Activated CD8-positive, alpha-beta memory T cell treated with anti-CD3 and anti-CD28 coated beads for 1 hour (primary cell): ENCODE measurements at regions not wholly inside any gene's neighbourhood (a gene's known extent, or its start where the extent isn't known, plus 50 kb on each side); places are given as distances from the start of the nearest gene placed in this dataset.
"Not testable (repeated sequence)": the region's sequence is repeated elsewhere in the genome, so short reads cannot be mapped to it uniquely, and the experiment has no call there.

Experiments
- DNase-seq, 2 donors: peaks; one replicate each; pipeline ENCODE4 v3.0.0-alpha.2; 2020; ENCODE audit warnings: low read depth in 1 of 2; ENCODE audit errors: extremely low read depth in 1 of 2

DNA sequence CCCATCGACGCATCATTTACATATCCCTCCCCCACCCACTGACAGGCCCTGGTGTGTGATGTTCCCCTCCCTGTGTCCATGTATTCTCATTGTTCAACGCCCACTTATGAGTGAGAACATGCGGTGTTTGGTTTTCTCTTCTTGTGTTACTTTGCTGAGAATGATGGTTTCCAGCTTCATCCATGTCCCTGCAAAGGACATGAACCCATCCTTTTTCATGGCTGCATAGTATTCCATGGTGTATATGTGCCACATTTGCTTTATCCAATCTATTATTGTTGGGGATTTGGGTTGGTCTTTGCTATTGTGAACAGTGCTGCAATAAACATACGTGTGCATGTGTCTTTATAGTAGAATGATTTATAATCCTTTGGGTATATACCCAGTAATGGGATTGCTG lies 243.3 kb downstream of the TTC6 start:
- not testable (repeated sequence) for DNase-seq

GRCh38 chr14:37841039-37841438 lies 245.6 kb downstream of the TTC6 start:
- DNase-seq: not testable (repeated sequence)

DNA sequence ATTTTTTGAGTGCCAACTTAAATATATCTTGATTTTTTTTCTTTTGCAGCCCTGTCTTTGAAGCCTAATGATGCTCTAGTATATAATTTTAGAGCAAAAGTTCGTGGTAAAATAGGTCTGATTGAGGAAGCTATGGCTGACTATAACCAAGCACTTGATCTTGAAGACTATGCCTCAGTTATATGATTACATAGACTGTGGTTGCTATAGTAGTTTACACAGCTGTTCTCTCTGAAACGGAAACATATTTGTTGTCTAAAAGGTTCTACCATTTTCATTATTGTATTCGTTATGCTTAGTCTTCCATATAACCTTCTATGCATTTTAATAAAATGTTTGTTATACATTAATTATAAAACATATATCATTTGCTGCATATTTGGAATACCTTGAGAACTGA lies 246.7 kb downstream of the TTC6 start:
- DNase-seq: no peak

DNA sequence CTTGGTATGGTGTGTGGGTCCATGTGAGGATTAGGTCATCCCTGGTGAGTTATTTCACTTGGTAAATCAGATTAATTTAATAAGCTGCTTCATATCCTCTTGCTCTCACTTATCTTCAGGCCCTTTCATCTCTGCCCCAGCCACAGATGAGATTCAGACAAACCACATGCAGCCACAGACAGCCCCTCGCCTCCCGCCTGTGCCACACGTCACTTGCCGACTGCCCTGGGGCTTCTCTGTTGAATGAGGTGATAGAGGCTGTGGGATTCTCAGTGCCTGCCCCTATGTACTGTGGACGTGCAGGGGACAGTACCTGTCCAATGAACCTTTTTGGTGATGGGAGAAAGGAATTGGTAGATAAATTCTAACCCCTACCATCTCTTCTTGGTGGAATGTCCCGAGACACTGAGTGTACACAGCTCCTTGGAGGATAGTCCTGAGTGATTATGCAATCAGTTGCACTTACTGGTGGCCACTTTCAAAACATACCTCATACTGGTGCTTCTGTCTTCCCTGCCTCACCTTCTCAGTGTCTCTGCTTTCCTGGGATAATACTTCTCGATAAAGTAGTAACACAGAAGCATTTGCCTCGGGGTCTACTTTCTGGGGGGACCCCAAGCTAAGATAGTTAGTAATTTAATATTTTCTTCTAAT lies 248.7 kb downstream of the TTC6 start:
- DNase-seq: no peak

GRCh38 chr14:37844614-37845013 lies 249.2 kb downstream of the TTC6 start:
- no peak for DNase-seq

DNA sequence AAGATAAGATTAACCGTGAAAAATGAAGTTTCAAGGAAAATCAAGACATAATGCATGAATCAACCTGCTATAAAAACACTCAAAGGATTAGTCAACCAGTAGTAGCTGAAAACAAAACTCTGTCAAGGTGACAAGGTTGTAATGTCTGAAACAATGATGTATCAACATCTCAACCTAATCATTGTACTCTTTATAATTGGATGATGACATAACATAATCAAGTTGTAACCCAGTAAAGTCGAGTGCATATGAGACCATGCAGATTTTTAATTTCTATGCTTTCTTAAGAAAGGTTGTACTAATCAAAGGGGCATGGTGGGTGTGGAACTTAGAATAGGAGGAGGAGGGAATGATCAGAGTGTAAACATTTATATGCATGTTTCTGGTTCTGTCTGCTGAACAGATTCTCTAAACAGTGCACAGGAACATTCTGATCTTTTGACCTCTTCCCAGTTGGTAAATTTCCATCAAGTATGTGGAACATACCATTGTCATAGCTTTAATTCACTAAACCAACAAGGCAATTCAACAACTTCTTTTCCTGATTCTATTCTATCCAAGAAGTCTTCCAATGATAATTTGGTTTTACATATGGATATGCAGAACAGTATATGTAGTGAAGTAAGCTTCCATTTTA lies 253.7 kb downstream of the TTC6 start:
- no peak for DNase-seq

DNA sequence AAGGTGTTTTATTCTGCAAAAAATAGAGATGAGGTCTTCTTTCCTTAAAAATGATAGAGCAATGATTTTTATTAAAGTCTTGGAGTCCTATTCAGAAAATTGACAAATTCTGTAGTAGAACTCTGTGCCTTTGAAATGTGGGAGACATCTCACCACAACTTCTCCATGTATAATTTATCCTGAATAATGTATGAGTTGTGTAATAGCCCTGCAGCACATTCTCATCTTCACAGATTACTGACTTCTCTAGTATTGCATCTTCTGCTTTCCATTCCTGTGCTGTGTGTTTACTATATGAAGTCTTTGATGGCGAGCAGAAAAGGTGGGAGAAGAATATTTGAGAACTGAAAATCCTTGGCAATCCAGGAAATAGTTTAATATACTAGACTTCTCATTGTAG lies 255.6 kb downstream of the TTC6 start:
- no peak for DNase-seq

- no peak for DNase-seq
Measured at GRCh38 chr14:37855871-37856270, 260.4 kb downstream of the TTC6 start.

DNA sequence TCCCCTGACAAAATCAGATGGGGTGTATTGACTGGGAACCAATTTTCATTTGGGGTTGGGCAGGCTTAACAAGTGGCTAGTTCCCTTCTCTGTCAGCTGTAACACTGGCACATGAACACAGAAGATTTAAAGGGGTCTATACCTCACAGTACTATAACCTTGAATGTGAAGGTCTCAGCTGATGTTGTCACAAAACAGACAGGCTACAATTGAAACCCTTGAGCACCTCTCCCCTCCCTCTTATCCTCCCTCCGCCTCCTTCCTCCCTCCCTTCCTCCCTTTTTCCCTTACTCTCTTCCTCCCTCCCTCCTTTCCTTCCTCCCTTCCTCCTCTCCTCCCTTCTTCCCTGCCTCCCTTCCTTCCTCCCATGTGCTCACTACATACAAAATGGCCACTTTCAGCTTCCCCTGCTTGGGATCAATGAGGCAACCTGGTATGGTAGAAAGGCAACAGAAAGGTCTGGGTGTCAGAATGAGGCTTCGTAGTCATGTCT lies 262.4 kb downstream of the TTC6 start:
- DNase-seq: no peak

GRCh38 chr14:37858733-37859132 lies 263.3 kb downstream of the TTC6 start:
- no peak for DNase-seq

GRCh38 chr14:37859177-37859576 lies 263.7 kb downstream of the TTC6 start:
- no peak for DNase-seq

DNA sequence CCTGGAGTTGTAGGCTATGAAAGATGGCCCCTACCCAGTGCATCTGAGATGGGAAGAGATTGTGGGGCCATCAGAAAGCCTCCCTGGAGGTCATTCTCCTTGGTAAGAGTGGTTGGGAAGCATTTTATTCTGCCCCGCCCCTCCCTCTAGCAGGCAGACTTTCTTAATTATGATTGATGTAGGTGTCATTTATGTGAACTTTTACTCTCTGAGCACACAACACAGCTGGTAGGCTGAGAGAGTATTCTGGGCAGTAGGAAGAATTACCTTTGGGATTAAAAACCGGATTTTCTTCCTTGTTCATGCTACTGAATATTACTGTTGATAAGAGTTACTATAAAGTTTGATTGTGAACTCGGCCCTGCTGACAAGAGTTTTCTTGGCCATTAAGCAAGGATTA lies 266.8 kb downstream of the TTC6 start:
- DNase-seq: no peak

- no peak for DNase-seq
Measured at GRCh38 chr14:37864128-37864527, 268.7 kb downstream of the TTC6 start.

DNA sequence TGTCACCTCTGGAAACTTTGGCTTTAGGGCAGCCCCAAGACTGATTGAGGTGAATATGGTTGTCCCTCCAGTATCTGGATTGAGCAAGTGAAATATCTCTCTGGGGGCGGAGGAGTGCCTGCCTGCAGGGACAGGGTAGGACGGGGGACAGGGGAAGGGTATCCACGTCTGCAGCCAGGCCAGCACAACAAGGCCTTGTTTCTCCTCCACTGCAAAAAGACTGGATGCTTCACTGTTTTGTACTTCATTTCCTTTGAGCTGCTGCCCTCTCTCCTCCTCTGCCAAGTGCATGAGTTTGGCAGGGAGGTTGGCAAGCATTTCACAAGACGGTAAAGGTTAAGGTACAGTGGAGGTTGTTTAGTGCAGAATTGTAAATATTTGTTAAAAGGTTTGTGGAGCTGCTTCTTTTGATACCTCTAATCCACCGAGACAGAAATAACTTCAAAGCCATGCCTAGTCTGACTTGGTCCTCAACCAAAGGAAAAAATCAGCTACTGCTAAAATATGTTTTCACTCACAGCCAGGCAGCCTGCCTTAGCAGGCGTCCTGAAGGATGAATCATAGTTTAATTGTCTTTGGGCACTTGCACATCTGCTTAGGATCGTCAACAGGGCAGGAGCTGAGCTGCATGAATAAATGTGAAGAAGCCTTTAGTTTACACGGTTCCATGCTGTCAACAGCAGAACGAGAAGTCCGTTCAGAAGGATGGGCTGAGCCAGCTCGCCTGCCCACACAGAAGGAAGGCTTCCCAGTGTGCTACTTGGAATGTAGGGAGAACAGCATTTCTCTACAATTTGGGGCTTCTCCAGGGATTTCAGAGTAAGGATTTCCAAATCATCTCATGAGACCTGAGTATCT lies 269.7 kb downstream of the TTC6 start:
- no peak for DNase-seq

DNA sequence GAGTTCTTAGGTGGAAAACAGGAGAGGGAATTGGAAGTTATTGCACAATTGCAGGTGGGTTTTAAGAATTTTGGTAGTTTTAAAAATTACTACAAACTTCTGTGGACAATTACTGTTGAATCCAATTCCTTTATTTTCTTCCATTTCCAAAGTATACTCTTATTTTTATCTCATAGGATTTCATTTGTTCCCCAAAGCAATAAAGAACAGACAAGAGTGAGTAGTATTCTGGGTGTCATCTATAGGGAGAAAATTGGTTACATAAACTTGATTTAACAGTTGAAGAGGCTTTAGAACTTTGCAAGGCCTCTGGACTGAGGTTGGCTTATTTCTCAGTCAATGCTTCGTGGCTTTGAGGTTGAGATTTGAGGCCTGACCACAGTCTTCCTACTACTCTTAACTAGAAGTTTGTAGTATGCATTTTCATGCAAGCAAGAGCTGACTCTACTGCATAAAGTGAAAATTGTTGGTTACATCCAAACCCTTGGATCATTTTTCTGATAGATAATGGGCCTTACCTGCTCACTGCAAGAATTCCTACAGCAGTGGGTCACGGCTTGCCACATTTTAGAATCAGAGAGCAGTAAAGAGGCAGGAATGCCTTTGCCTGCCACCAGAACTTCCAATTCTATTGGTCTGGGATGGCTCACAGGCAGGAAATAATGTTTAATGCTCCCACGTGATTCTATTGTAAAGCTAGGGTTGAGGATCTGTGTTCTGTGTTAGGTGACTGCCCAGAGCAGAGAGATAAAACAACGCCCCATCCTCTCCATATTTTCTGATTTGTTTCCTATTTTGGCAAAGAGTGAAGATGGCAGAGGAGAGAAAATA lies 270.5 kb downstream of the TTC6 start:
- DNase-seq: no peak

GRCh38 chr14:37869633-37870032 lies 274.2 kb downstream of the TTC6 start:
- no peak for DNase-seq

GRCh38 chr14:37870170-37870569 lies 274.7 kb downstream of the TTC6 start:
- no peak for DNase-seq

GRCh38 chr14:37870632-37871346 lies 275.4 kb downstream of the TTC6 start:
- no peak for DNase-seq

DNA sequence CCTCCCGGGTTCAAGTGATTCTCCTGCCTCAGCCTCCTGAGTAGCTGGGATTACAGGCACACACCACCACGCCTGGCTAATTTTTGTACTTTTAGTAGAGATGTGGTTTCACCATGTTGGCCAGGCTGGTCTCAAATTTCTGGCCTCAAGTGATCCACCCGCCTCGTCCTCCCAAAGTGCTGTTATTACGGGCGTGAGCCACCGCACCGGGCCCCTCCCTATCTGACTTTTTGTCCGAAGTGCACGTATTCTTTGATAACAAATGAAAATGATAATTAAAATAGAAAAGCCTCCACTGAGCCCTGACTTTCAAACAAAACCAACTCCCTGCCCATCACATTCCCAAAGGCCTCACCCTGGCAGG lies 278.6 kb downstream of the TTC6 start:
- DNase-seq: not testable (repeated sequence)

- peak; percentile 6 to 51 for DNase-seq
Measured at GRCh38 chr14:37874429-37875109, 279.1 kb downstream of the TTC6 start.
